NCI-H524 treated with DMSO at 0.1 percent for 48 hours (cell line): ENCODE measurements at regions not wholly inside any gene's neighbourhood (a gene's known extent, or its start where the extent isn't known, plus 50 kb on each side); places are given as distances from the start of the nearest gene placed in this dataset.

Source experiments
- DNase-seq: peaks from one replicate; lab custom pipeline; 2025; lab: John Stamatoyannopoulos, UW

DNA sequence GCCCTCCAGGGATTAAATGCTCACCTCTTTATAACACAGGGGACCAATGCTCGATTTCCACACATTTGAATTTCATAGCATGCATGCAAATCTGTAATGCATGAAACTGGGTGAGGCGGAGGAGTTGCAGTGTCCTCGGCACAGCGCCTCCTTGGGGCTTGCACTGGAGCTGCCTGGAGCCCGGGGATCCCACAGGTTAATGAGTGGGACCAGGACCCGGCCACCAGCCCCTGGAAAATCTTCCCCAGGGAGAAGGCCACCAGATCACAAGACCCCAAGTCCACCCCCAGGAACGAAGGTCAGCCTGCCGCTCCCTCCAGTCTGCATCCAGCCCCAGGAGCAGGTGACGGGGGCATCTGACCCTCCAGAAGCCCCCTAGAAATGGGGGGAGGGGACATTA, 119.1 kb downstream of the MN1 start:
- no peak for DNase-seq

DNA sequence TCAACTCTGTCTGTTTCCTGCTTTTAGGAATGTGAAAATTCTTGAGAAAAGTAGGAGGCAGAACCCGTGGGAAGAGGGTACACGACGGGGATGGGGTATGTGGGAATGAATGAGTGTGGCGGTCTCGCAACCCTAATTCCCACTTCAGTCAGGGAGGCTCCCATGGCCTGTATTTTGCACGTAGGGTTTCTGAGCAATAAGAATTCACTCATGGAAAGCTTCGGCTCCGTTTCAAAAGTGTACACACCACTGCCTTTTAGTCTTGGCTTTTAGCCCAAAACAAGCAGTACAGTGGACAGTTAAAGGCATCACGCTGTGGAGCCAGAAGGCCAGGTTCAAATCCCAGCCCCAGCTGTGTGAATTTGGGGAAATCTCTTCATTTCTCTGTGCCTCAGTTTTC, 116.7 kb downstream of the MN1 start:
- DNase-seq, result no peak

DNA sequence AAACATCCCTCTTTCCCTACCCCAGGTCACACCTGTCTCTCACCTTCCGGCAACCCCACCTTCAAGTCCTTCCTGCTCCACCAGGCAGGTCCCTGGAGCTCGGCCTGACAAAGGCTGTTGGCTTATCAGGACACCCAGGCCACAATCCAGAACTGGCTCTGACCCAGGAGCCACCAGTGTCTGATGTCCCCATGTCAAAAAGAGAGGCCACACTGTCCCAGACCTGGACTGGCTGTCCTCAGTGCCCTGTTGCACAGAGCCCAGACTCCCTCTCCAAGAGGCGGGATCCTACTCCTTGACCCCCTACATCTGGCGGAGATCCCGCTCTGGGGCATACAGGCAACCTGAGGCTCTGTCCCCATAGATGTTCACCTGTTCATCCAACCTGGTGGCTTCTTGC, 116.0 kb downstream of the MN1 start:
- DNase-seq, result no peak

DNA sequence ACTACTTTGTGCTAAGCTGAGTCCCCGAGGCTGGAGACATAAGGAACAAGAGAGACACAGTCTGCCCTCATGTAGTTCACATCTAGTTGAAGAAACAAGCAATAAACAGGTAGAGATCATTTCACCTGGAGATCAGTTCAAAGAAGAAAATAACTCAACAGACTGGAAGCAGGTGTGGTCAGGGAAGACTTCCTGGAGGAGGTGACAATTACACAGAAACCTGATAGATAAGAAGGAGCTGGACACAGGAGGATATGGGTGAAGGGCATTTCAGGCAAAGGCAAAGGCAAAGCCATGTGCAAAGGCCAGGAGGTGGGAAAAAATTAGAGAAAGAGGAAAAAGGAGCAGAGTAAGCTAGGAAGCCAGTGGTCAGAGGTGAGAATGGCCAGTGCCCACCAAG, 115.6 kb downstream of the MN1 start:
- DNase-seq, result no peak

DNA sequence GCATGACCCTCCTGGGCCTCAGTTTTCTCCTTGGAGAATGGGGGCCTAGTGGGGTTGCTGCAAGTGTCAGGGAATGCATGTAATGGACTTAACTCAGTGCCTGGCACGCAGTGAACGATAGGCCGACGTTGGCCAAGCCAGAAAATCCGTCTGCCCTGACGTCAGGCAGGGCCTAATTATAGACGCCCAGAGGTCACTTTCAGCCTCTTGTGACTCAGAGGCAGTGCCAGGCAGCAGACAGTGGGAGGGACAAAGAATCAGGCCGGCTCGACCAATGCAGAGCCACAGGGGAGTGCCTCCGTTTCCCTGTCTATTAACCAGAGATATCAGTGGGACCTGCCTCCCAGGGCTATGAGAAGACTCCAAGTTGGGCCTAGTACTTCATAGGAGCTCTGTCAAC, 115.0 kb downstream of the MN1 start:
- DNase-seq, result no peak

DNA sequence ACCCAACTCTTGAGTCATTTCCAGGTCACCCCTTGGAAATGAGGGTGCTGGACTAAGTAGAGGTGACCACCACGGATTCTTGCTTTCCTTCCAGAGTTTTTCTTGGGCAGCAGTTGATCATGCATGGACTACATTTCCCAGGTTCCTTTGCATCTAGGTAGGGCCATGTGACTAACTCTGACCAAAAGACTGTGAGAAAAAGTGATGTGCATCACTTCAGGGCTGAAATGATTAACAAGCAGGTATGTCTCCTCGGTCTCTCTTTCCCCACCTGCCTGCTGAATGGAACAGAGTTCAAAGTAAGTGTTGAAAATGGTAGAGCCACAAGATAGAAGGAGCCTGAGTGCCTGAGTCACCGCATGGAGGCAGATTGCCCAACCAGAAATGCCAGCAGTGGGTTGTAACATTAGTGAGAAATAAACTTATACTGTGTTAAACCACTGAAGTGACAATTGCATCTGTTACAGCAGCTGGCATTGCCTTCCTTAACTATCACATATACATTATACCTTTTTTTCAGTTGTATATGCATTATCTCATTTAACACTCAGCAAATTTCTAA, 113.5 kb downstream of the MN1 start:
- DNase-seq, result no peak

DNA sequence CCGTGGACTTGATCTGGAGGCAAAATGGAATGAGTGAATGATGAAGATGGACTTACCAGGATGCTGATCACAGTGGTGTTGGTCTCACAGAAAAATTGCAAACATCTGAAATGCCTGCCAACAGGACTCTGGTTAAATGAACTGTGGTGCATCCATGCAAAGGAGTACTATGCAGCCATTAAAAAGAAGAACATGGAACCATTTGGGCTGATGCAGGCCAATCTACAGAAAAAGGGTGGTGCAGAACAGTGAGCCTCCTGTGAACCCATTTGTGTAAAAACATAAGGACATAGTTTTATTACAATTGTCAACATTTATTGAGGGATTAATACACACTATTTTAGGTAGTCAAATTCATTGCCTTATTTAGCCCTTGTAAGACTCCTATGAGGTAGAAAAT, 111.9 kb downstream of the MN1 start:
- no peak for DNase-seq

DNA sequence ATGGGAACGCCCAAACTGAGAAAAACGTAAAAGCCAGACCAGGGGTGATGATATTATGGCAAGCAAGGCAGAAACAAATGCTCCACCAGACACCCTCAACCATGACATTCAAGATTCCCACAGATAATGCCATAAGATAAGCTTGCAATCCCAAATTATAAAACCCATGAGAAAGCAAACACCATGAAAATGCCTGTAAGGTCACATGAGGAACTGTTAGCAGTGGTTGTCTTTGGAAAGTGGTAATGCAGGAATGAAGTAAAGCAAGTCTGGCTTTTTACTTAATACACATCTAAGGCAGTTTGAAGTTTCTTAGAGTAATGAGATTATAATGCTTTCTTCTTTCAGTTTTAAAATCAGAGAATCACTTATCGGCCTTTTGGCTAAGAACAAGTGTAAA, 111.0 kb downstream of the MN1 start:
- no peak for DNase-seq

DNA sequence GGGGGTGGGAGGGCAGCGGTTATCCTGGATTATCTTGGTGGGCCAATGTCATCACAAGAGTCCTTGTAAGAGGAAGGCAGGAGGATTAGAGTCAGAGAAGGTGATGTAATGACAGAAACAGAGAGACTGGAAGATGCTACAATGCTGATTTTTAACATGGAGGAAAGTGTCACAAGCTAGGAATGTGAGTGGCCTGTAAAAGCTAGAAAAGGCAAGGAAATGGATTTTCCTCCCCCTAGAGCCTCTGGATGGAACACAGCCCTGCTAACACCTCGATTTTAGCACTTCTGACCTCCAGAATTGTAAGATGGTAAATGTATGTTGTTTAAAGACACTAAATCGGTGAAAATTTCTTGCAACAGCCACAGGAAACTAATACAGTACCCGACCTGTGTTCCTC, 109.3 kb downstream of the MN1 start:
- DNase-seq, result no peak

DNA sequence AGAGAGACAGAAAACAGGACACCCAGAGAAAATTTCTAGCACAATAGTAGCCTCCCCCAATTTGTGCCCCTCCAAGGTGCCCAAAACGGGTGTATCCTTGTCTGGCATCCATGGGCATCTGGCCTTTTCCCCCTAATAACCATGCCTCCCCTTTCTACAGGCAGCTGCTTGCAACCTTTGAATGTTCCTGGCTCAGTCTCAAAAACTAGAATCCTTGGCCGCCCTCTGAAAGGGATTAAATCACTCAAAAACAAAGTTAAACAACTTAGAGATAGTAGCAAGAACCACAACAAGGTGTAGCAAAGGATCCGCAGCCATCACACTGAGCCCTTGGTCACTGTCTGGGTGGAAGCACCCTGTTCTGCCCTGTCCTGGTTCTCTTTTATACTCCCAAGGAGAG, 105.6 kb downstream of the MN1 start:
- no peak for DNase-seq

DNA sequence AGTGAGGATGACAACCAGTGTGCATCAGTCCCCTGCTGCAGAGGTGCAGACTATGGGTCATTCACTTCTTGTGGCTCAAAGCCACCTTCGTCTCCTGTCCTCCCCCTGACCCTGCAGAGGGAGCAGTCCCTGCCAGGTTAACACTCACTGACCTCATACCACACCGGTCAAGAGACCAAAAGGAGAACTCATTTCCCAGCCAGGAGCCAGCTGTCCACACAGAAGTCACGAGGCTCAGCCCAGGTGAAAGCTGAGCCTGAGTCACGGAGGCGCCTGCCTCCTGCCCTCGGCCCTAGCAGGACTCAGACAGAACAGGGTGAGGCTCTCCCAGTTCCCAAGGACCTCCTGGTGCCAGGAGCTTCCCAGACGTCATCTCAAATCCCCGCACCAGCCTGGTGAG, 103.7 kb downstream of the MN1 start:
- no peak for DNase-seq
